WERI-Rb-1 (cell line): ENCODE measurements at regions not wholly inside any gene's neighbourhood (a gene's known extent, or its start where the extent isn't known, plus 50 kb on each side); places are given as distances from the start of the nearest gene placed in this dataset.

Experiments used
- DNase-seq: peaks from one replicate; pipeline ENCODE4 v3.0.0-alpha.2; 2020
- H3K27ac ChIP-seq: fragments of 250-450 bp; sonication (Bioruptor Pico); 2 replicates; pipeline ENCODE4 v1.5.1; 2020; ENCODE audit warnings: mild to moderate bottlenecking, moderate library complexity
- H3K27me3 ChIP-seq: fragments of 250-450 bp; sonication (Bioruptor Pico); 2 replicates; pipeline ENCODE4 v1.5.1; 2021; ENCODE audit warnings: mild to moderate bottlenecking, low read depth, moderate library complexity; ENCODE audit not compliant: insufficient read depth, severe bottlenecking
- H3K36me3 ChIP-seq: fragments of 250-450 bp; sonication (Bioruptor Pico); 2 replicates; pipeline ENCODE4 v1.5.1; 2020; ENCODE audit warnings: mild to moderate bottlenecking, moderate library complexity
- H3K4me3 ChIP-seq: 2 replicates; pipeline ENCODE4 v1.5.1; 2011; ENCODE audit warnings: low read depth, mild to moderate bottlenecking, control low read depth, low read length
- H3K9me3 ChIP-seq: fragments of 250-450 bp; sonication (Bioruptor Pico); 2 replicates; pipeline ENCODE4 v1.5.1; 2021; ENCODE audit warnings: mild to moderate bottlenecking, moderate library complexity; ENCODE audit not compliant: severe bottlenecking
- TF ChIP-seq, protein P1 (sequence below): IDR thresholded peaks from 2 replicates; pipeline ENCODE4 v1.5.1; 2011; ENCODE audit warnings: low read depth, mild to moderate bottlenecking, control low read depth, inconsistent platforms, low read length

GRCh38 chr3:20326541-20326940, 140.5 kb upstream of the SGO1 start:
- Histone ChIP-seq H3K9me3 (no peaks in the 10 kb centered on the region), H3K27ac (no peak overlapping the region), H3K27me3 (no peaks in the 10 kb centered on the region), H3K4me3 (no peak overlapping the region), H3K36me3 (no peaks in the 10 kb centered on the region)
- TF ChIP-seq, protein P1, sequence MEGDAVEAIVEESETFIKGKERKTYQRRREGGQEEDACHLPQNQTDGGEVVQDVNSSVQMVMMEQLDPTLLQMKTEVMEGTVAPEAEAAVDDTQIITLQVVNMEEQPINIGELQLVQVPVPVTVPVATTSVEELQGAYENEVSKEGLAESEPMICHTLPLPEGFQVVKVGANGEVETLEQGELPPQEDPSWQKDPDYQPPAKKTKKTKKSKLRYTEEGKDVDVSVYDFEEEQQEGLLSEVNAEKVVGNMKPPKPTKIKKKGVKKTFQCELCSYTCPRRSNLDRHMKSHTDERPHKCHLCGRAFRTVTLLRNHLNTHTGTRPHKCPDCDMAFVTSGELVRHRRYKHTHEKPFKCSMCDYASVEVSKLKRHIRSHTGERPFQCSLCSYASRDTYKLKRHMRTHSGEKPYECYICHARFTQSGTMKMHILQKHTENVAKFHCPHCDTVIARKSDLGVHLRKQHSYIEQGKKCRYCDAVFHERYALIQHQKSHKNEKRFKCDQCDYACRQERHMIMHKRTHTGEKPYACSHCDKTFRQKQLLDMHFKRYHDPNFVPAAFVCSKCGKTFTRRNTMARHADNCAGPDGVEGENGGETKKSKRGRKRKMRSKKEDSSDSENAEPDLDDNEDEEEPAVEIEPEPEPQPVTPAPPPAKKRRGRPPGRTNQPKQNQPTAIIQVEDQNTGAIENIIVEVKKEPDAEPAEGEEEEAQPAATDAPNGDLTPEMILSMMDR = no peak
- DNase-seq = no peak

- DNase-seq = no peak
- H3K27ac ChIP-seq = no peak overlapping the region
- TF ChIP-seq, protein P1 = no peak
- no peaks in the 10 kb centered on the region for H3K36me3 ChIP-seq
- H3K27me3 ChIP-seq = no peaks in the 10 kb centered on the region
- H3K9me3 ChIP-seq = no peaks in the 10 kb centered on the region
- H3K4me3 ChIP-seq = no peak overlapping the region
Observed at GRCh38 chr3:20325563-20325962, 139.6 kb upstream of the SGO1 start.

GRCh38 chr3:20324664-20325478, 138.9 kb upstream of the SGO1 start:
- DNase-seq = no peak
- no peak overlapping the region for H3K27ac ChIP-seq
- TF ChIP-seq, protein P1 = no peak

GRCh38 chr3:20323307-20323927, 137.4 kb upstream of the SGO1 start:
- no peak overlapping the region for H3K27ac ChIP-seq
- no peaks in the 10 kb centered on the region for H3K9me3 ChIP-seq
- H3K27me3 ChIP-seq = no peaks in the 10 kb centered on the region
- no peak for DNase-seq
- no peaks in the 10 kb centered on the region for H3K36me3 ChIP-seq
- TF ChIP-seq, protein P1 = no peak
- H3K4me3 ChIP-seq = no peak overlapping the region

More at GRCh38 chr3:20324664-20325478, 138.9 kb upstream of the SGO1 start:
- Histone ChIP-seq H3K36me3 (no peaks in the 10 kb centered on the region), H3K4me3 (no peak overlapping the region), H3K27me3 (no peaks in the 10 kb centered on the region), H3K9me3 (no peaks in the 10 kb centered on the region)

GRCh38 chr3:20322085-20322484, 136.1 kb upstream of the SGO1 start:
- no peak for DNase-seq
- H3K27me3 ChIP-seq = no peaks in the 10 kb centered on the region

More at GRCh38 chr3:20322085-20322484, 136.1 kb upstream of the SGO1 start:
- TF ChIP-seq, protein P1 = no peak
- Histone ChIP-seq H3K4me3 (no peak overlapping the region), H3K27ac (no peak overlapping the region), H3K36me3 (no peaks in the 10 kb centered on the region), H3K9me3 (no peaks in the 10 kb centered on the region)
